ENCODE measurements at regions not wholly inside any gene's neighbourhood (a gene's known extent, or its start where the extent isn't known, plus 50 kb on each side); places are given as distances from the start of the nearest gene placed in this dataset.

- TF ChIP-seq, protein P1, sequence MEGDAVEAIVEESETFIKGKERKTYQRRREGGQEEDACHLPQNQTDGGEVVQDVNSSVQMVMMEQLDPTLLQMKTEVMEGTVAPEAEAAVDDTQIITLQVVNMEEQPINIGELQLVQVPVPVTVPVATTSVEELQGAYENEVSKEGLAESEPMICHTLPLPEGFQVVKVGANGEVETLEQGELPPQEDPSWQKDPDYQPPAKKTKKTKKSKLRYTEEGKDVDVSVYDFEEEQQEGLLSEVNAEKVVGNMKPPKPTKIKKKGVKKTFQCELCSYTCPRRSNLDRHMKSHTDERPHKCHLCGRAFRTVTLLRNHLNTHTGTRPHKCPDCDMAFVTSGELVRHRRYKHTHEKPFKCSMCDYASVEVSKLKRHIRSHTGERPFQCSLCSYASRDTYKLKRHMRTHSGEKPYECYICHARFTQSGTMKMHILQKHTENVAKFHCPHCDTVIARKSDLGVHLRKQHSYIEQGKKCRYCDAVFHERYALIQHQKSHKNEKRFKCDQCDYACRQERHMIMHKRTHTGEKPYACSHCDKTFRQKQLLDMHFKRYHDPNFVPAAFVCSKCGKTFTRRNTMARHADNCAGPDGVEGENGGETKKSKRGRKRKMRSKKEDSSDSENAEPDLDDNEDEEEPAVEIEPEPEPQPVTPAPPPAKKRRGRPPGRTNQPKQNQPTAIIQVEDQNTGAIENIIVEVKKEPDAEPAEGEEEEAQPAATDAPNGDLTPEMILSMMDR (IDR thresholded peaks at IDR 0.05): no peak
- peaks cover 18% of the 10 kb centered on the region for H3K9me3 Mint-ChIP-seq
- H3K36me3 Mint-ChIP-seq (ENCODE audit: low read depth): no peaks in the 10 kb centered on the region
- ChIA-PET POLR2A (no interaction called here), CTCF (no interaction called here)
- ATAC-seq (no peak), DNase-seq (no peak)
- intact Hi-C loops (cut with micrococcal nuclease): no loop called here
- H3K4me3 Mint-ChIP-seq: no peak overlapping the region
- H3K4me1 Mint-ChIP-seq (ENCODE audit: low read depth): no peaks in the 10 kb centered on the region
- H3K27me3 Mint-ChIP-seq: no peaks in the 10 kb centered on the region
- H3K27ac Mint-ChIP-seq: no peak overlapping the region
These were observed 866.9 kb upstream of the LRRTM1 start for GRCh38 chr2:81171447-81171846.

- H3K9me3 Mint-ChIP-seq: peaks cover 15% of the 10 kb centered on the region
- H3K36me3 Mint-ChIP-seq (ENCODE audit: low read depth): no peaks in the 10 kb centered on the region
- no peak overlapping the region for H3K4me3 Mint-ChIP-seq
- ATAC-seq: no peak
- no peaks in the 10 kb centered on the region for H3K27me3 Mint-ChIP-seq
- H3K4me1 Mint-ChIP-seq (ENCODE audit: low read depth): no peaks in the 10 kb centered on the region
- DNase-seq: no peak
- TF ChIP-seq, protein P1 (IDR thresholded peaks at IDR 0.05): no peak
- intact Hi-C loops (cut with micrococcal nuclease): no loop called here
- ChIA-PET POLR2A (no interaction called here), CTCF (no interaction called here)
- no peak overlapping the region for H3K27ac Mint-ChIP-seq
These were observed 859.0 kb upstream of the LRRTM1 start for GRCh38 chr2:81163583-81163982.

- H3K9me3 Mint-ChIP-seq: peaks cover 8% of the 10 kb centered on the region
- TF ChIP-seq, protein P1 (IDR thresholded peaks at IDR 0.05): no peak
- no peaks in the 10 kb centered on the region for H3K4me1 Mint-ChIP-seq (ENCODE audit: low read depth)
- H3K27me3 Mint-ChIP-seq: no peaks in the 10 kb centered on the region
- ChIA-PET POLR2A (no interaction called here), CTCF (no interaction called here)
- DNase-seq (no peak), ATAC-seq (no peak)
- no peaks in the 10 kb centered on the region for H3K36me3 Mint-ChIP-seq (ENCODE audit: low read depth)
- no peak overlapping the region for H3K4me3 Mint-ChIP-seq
- intact Hi-C loops (cut with micrococcal nuclease): no loop called here
- no peak overlapping the region for H3K27ac Mint-ChIP-seq
These were observed 854.0 kb upstream of the LRRTM1 start for GRCh38 chr2:81158505-81158904.

DNA sequence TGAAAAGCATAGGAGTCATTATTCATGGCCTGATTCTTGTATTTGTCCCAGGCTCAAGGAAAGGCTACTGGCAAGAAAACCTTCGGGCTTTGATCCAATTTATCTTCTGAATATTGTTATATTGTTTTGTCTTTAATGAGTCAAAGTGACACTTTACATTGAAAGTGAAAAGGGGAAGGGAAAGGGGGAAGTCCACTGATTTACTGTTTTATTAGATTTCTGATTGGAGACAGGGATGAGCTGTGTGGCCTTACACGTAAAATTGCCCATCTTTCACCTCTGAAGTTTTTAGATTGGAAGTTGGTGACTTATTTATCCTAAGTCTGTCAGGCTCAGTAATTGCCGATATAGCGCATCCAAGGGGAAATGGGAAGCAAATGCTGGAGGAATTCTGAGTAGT, 843.8 kb upstream of the LRRTM1 start:
- Mint-ChIP-seq H3K27me3 (no peaks in the 10 kb centered on the region), H3K4me3 (no peak overlapping the region), H3K4me1 (ENCODE audit: low read depth) (no peaks in the 10 kb centered on the region), H3K27ac (no peak overlapping the region), H3K36me3 (ENCODE audit: low read depth) (no peaks in the 10 kb centered on the region), H3K9me3 (peaks cover 20% of the 10 kb centered on the region)
- TF ChIP-seq, protein P1 (IDR thresholded peaks at IDR 0.05): no peak
- POLR2A ChIA-PET: no interaction called here
- intact Hi-C loops (cut with micrococcal nuclease): no loop called here
- CTCF ChIA-PET: no interaction called here
- DNase-seq: no peak
- ATAC-seq: no peak

GRCh38 chr2:81136296-81136695, 831.7 kb upstream of the LRRTM1 start:
- TF ChIP-seq, protein P1 (IDR thresholded peaks at IDR 0.05): no peak
- Mint-ChIP-seq H3K27me3 (no peaks in the 10 kb centered on the region), H3K27ac (no peak overlapping the region), H3K4me3 (no peak overlapping the region), H3K36me3 (ENCODE audit: low read depth) (no peaks in the 10 kb centered on the region), H3K9me3 (peaks cover 21% of the 10 kb centered on the region), H3K4me1 (ENCODE audit: low read depth) (no peaks in the 10 kb centered on the region)
- intact Hi-C loops (cut with micrococcal nuclease): no loop called here
- ChIA-PET POLR2A (interaction anchor here (0.5 kb wide), 1 partner anchor 77 kb away, joined by 3 read pairs; no protein-coding TSS in a partner anchor), CTCF (no interaction called here)
- ATAC-seq: no peak
- DNase-seq: no peak

Measured in activated CD8-positive, alpha-beta T cell treated with anti-CD3 and anti-CD28 coated beads for 36 hours (primary cell).